NB4 (cell line): ENCODE measurements at regions not wholly inside any gene's neighbourhood (a gene's known extent, or its start where the extent isn't known, plus 50 kb on each side); places are given as distances from the start of the nearest gene placed in this dataset.

Source experiments
- CTCF ChIP-seq: IDR thresholded peaks from one replicate; pipeline ENCODE4 v1.5.1; 2012; ENCODE audit warnings: low read depth, low read length
- POLR2A ChIP-seq: IDR thresholded peaks from 2 replicates; pipeline ENCODE4 v1.6.1; 2011; ENCODE audit warnings: mild to moderate bottlenecking; ENCODE audit not compliant: insufficient read length; ENCODE audit errors: extremely low read depth

- TF ChIP-seq CTCF (no peak), POLR2A (no peak)
Observed at GRCh38 chr2:142758973-142759372, 118.5 kb upstream of the KYNU start.
